Spleen (tissue), 11 donors: ENCODE measurements at regions not wholly inside any gene's neighbourhood (a gene's known extent, or its start where the extent isn't known, plus 50 kb on each side); places are given as distances from the start of the nearest gene placed in this dataset.

Experiments used
- DNase-seq: peaks from one replicate; pipeline ENCODE4 v3.0.0-alpha.2; 2020
- H3K27ac ChIP-seq, 8 donors: fragments of 200-600 bp; sonication (generic) in 7 of 8; 1 replicate in 4 of 8; 2 replicates in 4 of 8; pipeline versions ENCODE4 v1.5.0 to v1.8.0; 2016 to 2021; ENCODE audit warnings: inconsistent platforms in 4 of 8, mild to moderate bottlenecking in 4 of 8, moderate library complexity in 1 of 8
- H3K27me3 ChIP-seq, 7 donors: fragments of 200-600 bp; sonication (generic) in 6 of 7; replicated peaks in 1 of 7; 1 replicate in 4 of 7; 2 replicates in 3 of 7; pipeline versions ENCODE4 v1.5.0 to v1.8.0; 2016 to 2021; ENCODE audit warnings: inconsistent platforms in 3 of 7, mild to moderate bottlenecking in 1 of 7
- H3K36me3 ChIP-seq, 6 donors: fragments of 200-600 bp; sonication (generic) in 5 of 6; 1 replicate in 4 of 6; 2 replicates in 2 of 6; pipeline versions ENCODE4 v1.5.0 to v1.8.0; 2016 to 2021; ENCODE audit warnings: inconsistent platforms in 2 of 6
- H3K4me1 ChIP-seq, 6 donors: fragments of 200-600 bp; sonication (generic) in 5 of 6; 1 replicate in 3 of 6; 2 replicates in 3 of 6; pipeline versions ENCODE4 v1.5.0 to v1.8.0; 2016 to 2021; ENCODE audit warnings: inconsistent platforms in 3 of 6
- H3K4me3 ChIP-seq, 8 donors: fragments of 200-600 bp; sonication (generic) in 7 of 8; 1 replicate in 4 of 8; 2 replicates in 4 of 8; pipeline versions ENCODE4 v1.5.0 to v1.8.0; 2016 to 2021; ENCODE audit warnings: inconsistent platforms in 4 of 8, mild to moderate bottlenecking in 4 of 8, moderate library complexity in 2 of 8
- H3K9me3 ChIP-seq, 8 donors: fragments of 200-600 bp; sonication (generic) in 7 of 8; 1 replicate in 4 of 8; 2 replicates in 4 of 8; pipeline versions ENCODE4 v1.5.0 to v1.8.0; 2016 to 2021; ENCODE audit warnings: inconsistent platforms in 4 of 8
- CTCF ChIP-seq, 11 experiments: fragments of 200-600 bp in 7 of 11; fragments of 450-650 bp in 4 of 11; sonication (generic) in 4 of 11; IDR thresholded peaks in 8 of 11; conservative IDR thresholded peaks in 3 of 11; 1 replicate in 7 of 11; 2 replicates in 4 of 11; pipeline versions ENCODE4 v1.4.0 to v1.8.0; 2016 to 2021; ENCODE audit warnings: antibody characterized with exemption in 11 of 11, inconsistent platforms in 4 of 11, mild to moderate bottlenecking in 1 of 11
- POLR2A ChIP-seq, 3 donors: fragments of 450-650 bp; IDR thresholded peaks; one replicate each; pipeline ENCODE4 v1.5.1; 2017; ENCODE audit warnings: antibody characterized with exemption in 3 of 3, mild to moderate bottlenecking in 1 of 3
- POLR2AphosphoS5 ChIP-seq, 3 donors: sonication (generic); formaldehyde crosslinking; IDR thresholded peaks; one replicate each; pipeline ENCODE4 v1.5.1; 2017; ENCODE audit warnings: antibody characterized with exemption in 3 of 3
- WGBS, 5 donors: extraction: QIAGEN DNeasy Blood & Tissue Kit in 3 of 5; methylation state at CpG; one replicate each; pipeline versions ENCODE4 v1.1.5 to v1.1.7; 2013 to 2018; 5-methylcytosine and 5-hydroxymethylcytosine counted together
- intact Hi-C: fragments of 100-400 bp; cut with DNase I; formaldehyde crosslinking; loops from one replicate; pipeline ENCODE4 v1.15.0; 2023; ENCODE audit warnings: low total_unique reads
- donor health status: healthy with polysubstance abuse.
- donor health status: DM: no; HTN: no; CAD: no; lungs with moderate emphysema.
- donor health status: DM: no; HTN: no; CAD: no.
- donor health status: Bipolar disorder and iron deficiency.
- donor health status: healthy.
- donor health status: DM: no; HTN: no; CAD: no.
- donor health status: DM: yes; HTN: yes; CAD: no.

GRCh38 chr2:36172824-36173223, 182.8 kb upstream of the CRIM1 start:
- H3K36me3 ChIP-seq: no peaks in the 10 kb centered on the region
- WGBS, 5 donors: 65 to 77% (median 69%) methylated on average over 5 of the region's 5 CpGs
- no peaks in the 10 kb centered on the region for H3K27me3 ChIP-seq
- DNase-seq: no peak
- TF ChIP-seq POLR2A (IDR thresholded peaks at IDR 0.05): no peak
- TF ChIP-seq POLR2AphosphoS5 (IDR thresholded peaks at IDR 0.05): no peak
- TF ChIP-seq CTCF (IDR thresholded peaks at IDR 0.05 in 8 of 11, conservative IDR thresholded peaks at IDR 0.05 in 3 of 11): no peak
- intact Hi-C loops: no loop called here
- no peak overlapping the region for H3K27ac ChIP-seq
- H3K4me3 ChIP-seq: no peak overlapping the region
- no peaks in the 10 kb centered on the region for H3K4me1 ChIP-seq
- H3K9me3 ChIP-seq: no peaks in the 10 kb centered on the region

- 45 to 48% (median 48%) methylated on average over 2 of the region's 2 CpGs for WGBS, 5 donors
- Histone ChIP-seq H3K9me3 (no peaks in the 10 kb centered on the region), H3K4me3 (no peak overlapping the region), H3K4me1 (no peaks in the 10 kb centered on the region), H3K27ac (no peak overlapping the region), H3K27me3 (no peaks in the 10 kb centered on the region), H3K36me3 (no peaks in the 10 kb centered on the region)
- intact Hi-C loops: no loop called here
- no peak for DNase-seq
- TF ChIP-seq CTCF (IDR thresholded peaks at IDR 0.05 in 8 of 11, conservative IDR thresholded peaks at IDR 0.05 in 3 of 11): no peak
- no peak for TF ChIP-seq POLR2AphosphoS5 (IDR thresholded peaks at IDR 0.05)
- no peak for TF ChIP-seq POLR2A (IDR thresholded peaks at IDR 0.05)
Measured at GRCh38 chr2:36170805-36171204, 184.8 kb upstream of the CRIM1 start.

- peaks cover 0 to 2% (median 0%) of the 10 kb centered on the region in 7 donors for H3K27me3 ChIP-seq
- TF ChIP-seq CTCF (IDR thresholded peaks at IDR 0.05 in 8 of 11, conservative IDR thresholded peaks at IDR 0.05 in 3 of 11) (no peak), POLR2AphosphoS5 (IDR thresholded peaks at IDR 0.05) (no peak), POLR2A (IDR thresholded peaks at IDR 0.05) (no peak)
- intact Hi-C loops: no loop called here
- no peaks in the 10 kb centered on the region for H3K36me3 ChIP-seq
- H3K9me3 ChIP-seq: no peaks in the 10 kb centered on the region
- whole genome bisulfite sequencing, 5 donors: 64 to 91% (median 78%) methylated on average over 1 of the region's 1 CpG
- no peak overlapping the region for H3K27ac ChIP-seq
- no peak for DNase-seq
- H3K4me1 ChIP-seq: no peaks in the 10 kb centered on the region
- H3K4me3 ChIP-seq: no peak overlapping the region
Measured at GRCh38 chr2:36169843-36170242, 185.7 kb upstream of the CRIM1 start.

GRCh38 chr2:36168115-36168514, 187.5 kb upstream of the CRIM1 start:
- WGBS, 5 donors: 39 to 74% (median 62%) methylated on average over 2 of the region's 2 CpGs
- intact Hi-C loops: no loop called here
- no peak for DNase-seq

More at GRCh38 chr2:36168115-36168514, 187.5 kb upstream of the CRIM1 start:
- no peak for TF ChIP-seq POLR2AphosphoS5 (IDR thresholded peaks at IDR 0.05)
- no peak for TF ChIP-seq POLR2A (IDR thresholded peaks at IDR 0.05)
- no peak for TF ChIP-seq CTCF (IDR thresholded peaks at IDR 0.05 in 8 of 11, conservative IDR thresholded peaks at IDR 0.05 in 3 of 11)
- Histone ChIP-seq H3K4me3 (no peak overlapping the region), H3K36me3 (no peaks in the 10 kb centered on the region), H3K4me1 (no peaks in the 10 kb centered on the region), H3K27me3 (peaks cover 0 to 4% (median 0%) of the 10 kb centered on the region in 7 donors), H3K9me3 (no peaks in the 10 kb centered on the region), H3K27ac (no peak overlapping the region)
